ENCODE measurements at regions not wholly inside any gene's neighbourhood (a gene's known extent, or its start where the extent isn't known, plus 50 kb on each side); places are given as distances from the start of the nearest gene placed in this dataset.

DNA sequence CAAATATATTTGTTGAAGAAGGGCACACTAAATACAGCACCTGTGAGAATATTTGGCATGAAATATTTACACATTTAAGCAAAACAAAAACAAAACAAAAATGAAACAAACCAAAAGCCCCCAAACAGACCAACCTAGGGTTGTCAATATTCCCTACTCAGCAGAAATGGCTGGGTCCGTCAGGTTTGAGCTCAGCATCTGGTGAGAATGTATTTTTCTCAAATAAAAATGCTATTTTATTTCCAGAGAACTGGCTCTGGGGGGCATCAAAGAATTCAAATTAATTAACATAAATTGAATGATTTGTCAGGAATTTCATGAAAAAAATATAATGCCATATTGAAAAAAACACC is 142.8 kb upstream of the COL5A1 start:
- no peak overlapping the region for H2AFZ ChIP-seq (ENCODE audit: low read length)
- H3K36me3 ChIP-seq (ENCODE audit: insufficient read depth, low read length) = no peaks in the 10 kb centered on the region
- no peaks in the 10 kb centered on the region for H3K79me2 ChIP-seq (ENCODE audit: low read length)
- no peaks in the 10 kb centered on the region for H3K27me3 ChIP-seq (ENCODE audit: low read length)
- H3K9me3 ChIP-seq (ENCODE audit: low read length) = no peaks in the 10 kb centered on the region
- no peak overlapping the region for H3K4me3 ChIP-seq (ENCODE audit: low read length)
- H3K9me2 ChIP-seq (replicated peaks; ENCODE audit: insufficient read depth, low read length) = no peaks in the 10 kb centered on the region
- no peak overlapping the region for H3K4me2 ChIP-seq (ENCODE audit: low read depth, low read length, poor library complexity, severe bottlenecking)
- no peaks in the 10 kb centered on the region for H4K20me1 ChIP-seq (ENCODE audit: insufficient read depth, low read depth, low read length)
- no peak overlapping the region for H3K9ac ChIP-seq (ENCODE audit: low read length)
- no peak overlapping the region for H3K27ac ChIP-seq (ENCODE audit: low read length)
- no peak for DNase-seq
- H3K4me1 ChIP-seq (ENCODE audit: low read length) = no peaks in the 10 kb centered on the region

DNA sequence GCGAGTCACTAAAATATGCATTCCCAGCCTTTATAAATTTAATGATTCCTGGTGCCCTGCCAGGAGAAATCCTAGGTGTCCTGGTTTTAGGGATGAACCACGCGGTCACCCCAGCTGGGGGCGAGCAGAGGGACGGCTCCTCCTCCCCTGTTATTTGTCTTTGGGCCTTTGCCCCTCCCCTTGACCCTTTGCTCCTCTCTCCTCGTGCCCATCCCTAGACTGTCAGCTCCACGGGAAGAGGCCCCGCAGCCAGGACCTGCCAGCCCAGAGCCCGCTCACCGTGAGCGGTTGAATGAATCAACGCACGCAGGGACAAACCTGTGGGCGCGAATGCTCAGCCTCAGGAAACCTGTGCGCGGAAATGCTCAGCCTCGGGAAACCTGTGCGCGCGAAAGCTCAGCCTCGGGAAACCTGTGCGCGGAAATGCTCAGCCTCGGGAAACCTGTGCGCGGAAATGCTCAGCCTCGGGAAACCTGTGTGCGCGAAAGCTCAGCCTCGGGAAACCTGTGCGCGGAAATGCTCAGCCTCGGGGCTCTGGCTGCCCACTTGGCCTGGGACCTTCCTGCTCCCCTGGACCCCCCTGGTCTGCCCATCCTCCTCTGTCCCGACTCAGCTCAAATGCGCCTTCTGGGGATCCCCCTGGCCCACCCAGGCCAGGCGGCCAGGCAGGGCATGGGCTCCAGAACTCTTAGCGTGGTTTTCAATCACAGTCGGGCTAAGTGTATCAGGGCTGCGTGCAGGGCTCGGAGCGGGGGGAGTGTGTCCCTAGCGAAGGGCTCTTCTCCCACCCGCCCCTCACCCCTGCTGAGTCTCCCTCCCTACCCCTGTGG is 140.5 kb upstream of the COL5A1 start:
- no peaks in the 10 kb centered on the region for H4K20me1 ChIP-seq (ENCODE audit: insufficient read depth, low read depth, low read length)
- no peak for DNase-seq
- H3K9ac ChIP-seq (ENCODE audit: low read length) = no peak overlapping the region
- no peaks in the 10 kb centered on the region for H3K27me3 ChIP-seq (ENCODE audit: low read length)
- H2AFZ ChIP-seq (ENCODE audit: low read length) = no peak overlapping the region
- H3K4me2 ChIP-seq (ENCODE audit: low read depth, low read length, poor library complexity, severe bottlenecking) = no peak overlapping the region
- no peaks in the 10 kb centered on the region for H3K36me3 ChIP-seq (ENCODE audit: insufficient read depth, low read length)
- no peaks in the 10 kb centered on the region for H3K4me1 ChIP-seq (ENCODE audit: low read length)
- no peaks in the 10 kb centered on the region for H3K9me3 ChIP-seq (ENCODE audit: low read length)
- H3K79me2 ChIP-seq (ENCODE audit: low read length) = no peaks in the 10 kb centered on the region
- no peak overlapping the region for H3K4me3 ChIP-seq (ENCODE audit: low read length)
- H3K27ac ChIP-seq (ENCODE audit: low read length) = no peak overlapping the region
- H3K9me2 ChIP-seq (replicated peaks; ENCODE audit: insufficient read depth, low read length) = no peaks in the 10 kb centered on the region

DNA sequence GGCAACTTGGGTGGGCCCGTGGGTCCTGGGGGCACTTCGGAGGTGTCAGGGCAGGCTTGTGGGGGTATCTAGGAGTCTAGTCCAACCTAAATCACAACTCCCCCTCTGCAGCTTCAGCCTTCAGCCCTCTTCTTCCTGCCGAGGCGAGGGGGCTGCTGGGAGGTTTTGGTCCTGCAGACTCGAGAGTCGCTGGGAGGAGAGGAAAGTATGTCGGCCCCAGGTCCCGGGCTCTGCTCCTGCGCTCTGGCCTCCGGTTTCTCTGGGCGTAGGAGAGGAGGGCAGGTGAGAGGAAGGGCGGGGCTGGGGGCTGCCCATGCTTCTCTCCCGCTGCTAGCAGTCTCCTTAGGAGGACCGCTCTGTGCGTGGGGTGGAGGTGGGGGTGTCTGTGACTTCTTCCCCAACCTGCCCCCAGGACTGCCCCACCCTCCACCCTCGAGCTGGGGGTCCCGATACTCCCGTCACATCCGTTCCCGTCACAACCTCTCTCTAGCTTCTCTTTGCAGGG is 139.8 kb upstream of the COL5A1 start:
- no peaks in the 10 kb centered on the region for H3K9me3 ChIP-seq (ENCODE audit: low read length)
- H4K20me1 ChIP-seq (ENCODE audit: insufficient read depth, low read depth, low read length) = no peaks in the 10 kb centered on the region
- no peaks in the 10 kb centered on the region for H3K27me3 ChIP-seq (ENCODE audit: low read length)
- no peak overlapping the region for H3K4me2 ChIP-seq (ENCODE audit: low read depth, low read length, poor library complexity, severe bottlenecking)
- DNase-seq = no peak
- H3K4me1 ChIP-seq (ENCODE audit: low read length) = no peaks in the 10 kb centered on the region
- no peaks in the 10 kb centered on the region for H3K36me3 ChIP-seq (ENCODE audit: insufficient read depth, low read length)
- H2AFZ ChIP-seq (ENCODE audit: low read length) = no peak overlapping the region
- no peak overlapping the region for H3K4me3 ChIP-seq (ENCODE audit: low read length)
- no peaks in the 10 kb centered on the region for H3K79me2 ChIP-seq (ENCODE audit: low read length)
- no peaks in the 10 kb centered on the region for H3K9me2 ChIP-seq (replicated peaks; ENCODE audit: insufficient read depth, low read length)
- H3K27ac ChIP-seq (ENCODE audit: low read length) = no peak overlapping the region
- no peak overlapping the region for H3K9ac ChIP-seq (ENCODE audit: low read length)

DNA sequence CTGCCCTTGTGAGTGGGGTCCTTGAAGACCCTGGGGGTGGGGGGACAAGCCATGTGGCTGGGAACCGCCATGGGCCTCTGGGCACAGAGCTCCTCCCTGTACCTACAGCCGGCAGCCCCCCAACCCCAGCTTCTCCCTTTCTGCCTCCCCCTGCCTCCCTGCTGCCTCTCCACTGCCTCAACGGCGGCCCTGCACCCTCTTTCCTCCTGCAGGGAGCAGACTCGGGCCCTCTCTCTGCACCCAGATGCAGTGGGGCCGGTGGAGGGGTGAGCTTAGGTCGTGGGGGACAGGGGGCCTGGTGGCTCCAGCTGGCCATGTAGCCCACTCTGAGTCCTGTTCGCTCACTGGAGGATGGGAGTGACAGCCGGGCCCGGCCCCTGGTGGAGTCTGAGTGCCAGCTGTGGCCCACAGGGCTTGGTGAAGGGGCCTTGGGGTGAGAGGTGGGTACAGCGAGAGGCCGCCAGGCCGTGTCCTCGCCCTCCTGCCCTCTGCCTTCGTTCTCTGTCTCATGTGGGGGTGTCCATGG is 139.3 kb upstream of the COL5A1 start:
- Histone ChIP-seq H3K36me3 (ENCODE audit: insufficient read depth, low read length) (no peaks in the 10 kb centered on the region), H3K4me2 (ENCODE audit: low read depth, low read length, poor library complexity, severe bottlenecking) (no peak overlapping the region), H3K79me2 (ENCODE audit: low read length) (no peaks in the 10 kb centered on the region), H3K9me2 (replicated peaks; ENCODE audit: insufficient read depth, low read length) (no peaks in the 10 kb centered on the region), H4K20me1 (ENCODE audit: insufficient read depth, low read depth, low read length) (no peaks in the 10 kb centered on the region), H3K27ac (ENCODE audit: low read length) (no peak overlapping the region), H2AFZ (ENCODE audit: low read length) (no peak overlapping the region), H3K27me3 (ENCODE audit: low read length) (no peaks in the 10 kb centered on the region), H3K4me1 (ENCODE audit: low read length) (no peaks in the 10 kb centered on the region), H3K9me3 (ENCODE audit: low read length) (no peaks in the 10 kb centered on the region), H3K4me3 (ENCODE audit: low read length) (no peak overlapping the region), H3K9ac (ENCODE audit: low read length) (no peak overlapping the region)
- DNase-seq = no peak

DNA sequence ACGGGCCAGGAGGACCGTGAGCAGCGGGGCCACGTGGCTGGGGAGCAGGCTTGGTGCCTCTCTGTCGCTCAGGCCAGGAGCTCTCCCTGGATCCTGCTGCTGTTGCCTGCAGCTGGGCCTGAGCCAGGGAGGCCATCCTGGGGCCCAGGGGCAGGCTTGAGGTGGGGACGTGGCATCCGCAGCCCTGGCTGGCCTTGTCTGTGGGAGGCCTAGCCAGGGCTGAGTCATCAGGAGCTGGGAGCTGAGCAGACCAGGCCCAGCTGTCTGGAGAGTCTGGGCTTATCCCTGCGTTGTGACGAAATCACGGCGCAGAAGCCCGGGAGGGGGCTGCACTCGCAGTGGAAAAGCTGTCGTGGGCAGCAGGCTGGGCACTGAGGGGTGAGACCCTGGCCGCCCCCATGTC is 138.8 kb upstream of the COL5A1 start:
- Histone ChIP-seq H3K9me2 (replicated peaks; ENCODE audit: insufficient read depth, low read length) (no peaks in the 10 kb centered on the region), H4K20me1 (ENCODE audit: insufficient read depth, low read depth, low read length) (no peaks in the 10 kb centered on the region), H2AFZ (ENCODE audit: low read length) (no peak overlapping the region), H3K27me3 (ENCODE audit: low read length) (no peaks in the 10 kb centered on the region), H3K4me2 (ENCODE audit: low read depth, low read length, poor library complexity, severe bottlenecking) (no peak overlapping the region), H3K4me1 (ENCODE audit: low read length) (no peaks in the 10 kb centered on the region), H3K79me2 (ENCODE audit: low read length) (no peaks in the 10 kb centered on the region), H3K9me3 (ENCODE audit: low read length) (no peaks in the 10 kb centered on the region), H3K4me3 (ENCODE audit: low read length) (no peak overlapping the region), H3K27ac (ENCODE audit: low read length) (no peak overlapping the region), H3K9ac (ENCODE audit: low read length) (no peak overlapping the region), H3K36me3 (ENCODE audit: insufficient read depth, low read length) (no peaks in the 10 kb centered on the region)
- no peak for DNase-seq

DNA sequence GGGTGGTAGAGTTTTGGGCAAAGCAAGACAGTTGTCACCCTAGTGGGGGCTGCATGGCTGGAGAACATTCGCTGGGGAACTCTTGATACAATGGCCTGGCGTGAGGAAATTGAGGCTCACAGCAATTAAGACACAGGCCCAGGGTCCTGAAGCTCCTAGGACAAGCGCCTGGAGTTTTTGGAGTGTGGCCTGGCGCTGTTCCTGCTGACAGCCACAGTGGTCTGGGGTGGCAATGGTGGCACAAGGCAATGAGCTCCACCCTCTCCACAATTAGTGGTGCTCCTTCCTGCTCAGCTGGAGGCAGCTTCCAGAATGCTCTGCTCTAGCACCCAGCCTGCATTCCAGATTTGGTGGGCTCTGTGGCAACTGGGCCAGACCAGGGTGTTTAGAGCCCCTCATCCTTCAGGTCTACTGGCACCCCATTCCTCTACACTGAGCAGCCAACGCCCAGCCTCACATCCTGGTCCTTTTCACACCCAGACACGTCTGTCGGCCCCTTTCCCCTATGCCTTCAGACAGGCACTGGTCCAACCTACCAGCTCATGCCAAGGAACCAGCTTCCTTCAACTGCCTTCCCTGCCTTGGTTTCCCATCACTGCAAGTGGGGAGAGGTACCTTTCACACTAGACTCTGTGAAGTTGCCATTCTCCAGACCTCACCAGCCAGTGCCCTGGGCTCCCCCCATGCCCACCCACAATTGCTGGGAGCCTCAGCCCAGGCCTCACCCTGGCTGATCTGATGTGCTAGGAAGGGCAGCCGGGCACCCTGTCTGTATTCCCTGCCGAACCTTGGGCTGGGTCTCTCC is 138.1 kb upstream of the COL5A1 start:
- no peaks in the 10 kb centered on the region for H3K27me3 ChIP-seq (ENCODE audit: low read length)
- no peak overlapping the region for H3K4me3 ChIP-seq (ENCODE audit: low read length)
- no peaks in the 10 kb centered on the region for H4K20me1 ChIP-seq (ENCODE audit: insufficient read depth, low read depth, low read length)
- H3K27ac ChIP-seq (ENCODE audit: low read length) = no peak overlapping the region
- no peaks in the 10 kb centered on the region for H3K79me2 ChIP-seq (ENCODE audit: low read length)
- no peaks in the 10 kb centered on the region for H3K4me1 ChIP-seq (ENCODE audit: low read length)
- no peaks in the 10 kb centered on the region for H3K36me3 ChIP-seq (ENCODE audit: insufficient read depth, low read length)
- no peak for DNase-seq
- no peaks in the 10 kb centered on the region for H3K9me2 ChIP-seq (replicated peaks; ENCODE audit: insufficient read depth, low read length)
- H3K9ac ChIP-seq (ENCODE audit: low read length) = no peak overlapping the region
- H3K4me2 ChIP-seq (ENCODE audit: low read depth, low read length, poor library complexity, severe bottlenecking) = no peak overlapping the region
- no peak overlapping the region for H2AFZ ChIP-seq (ENCODE audit: low read length)
- H3K9me3 ChIP-seq (ENCODE audit: low read length) = no peaks in the 10 kb centered on the region

DNA sequence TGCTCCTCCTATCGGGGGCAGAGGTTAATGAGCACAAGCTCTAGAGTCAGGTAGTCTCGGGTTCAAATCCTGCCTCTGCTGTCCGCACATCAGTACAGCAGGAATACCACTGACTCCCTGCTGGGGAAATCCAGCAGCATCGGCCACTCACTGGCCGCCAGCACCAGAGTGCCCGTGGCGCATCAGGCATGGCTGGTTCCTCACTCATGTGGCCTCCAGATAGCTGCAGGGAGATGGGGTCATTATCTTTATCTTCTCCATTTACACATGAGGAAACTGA is 137.6 kb upstream of the COL5A1 start:
- H3K9me2 ChIP-seq (replicated peaks; ENCODE audit: insufficient read depth, low read length) = no peaks in the 10 kb centered on the region
- DNase-seq = no peak
- no peaks in the 10 kb centered on the region for H4K20me1 ChIP-seq (ENCODE audit: insufficient read depth, low read depth, low read length)
- no peak overlapping the region for H3K27ac ChIP-seq (ENCODE audit: low read length)
- no peak overlapping the region for H3K4me2 ChIP-seq (ENCODE audit: low read depth, low read length, poor library complexity, severe bottlenecking)
- H3K79me2 ChIP-seq (ENCODE audit: low read length) = no peaks in the 10 kb centered on the region
- H2AFZ ChIP-seq (ENCODE audit: low read length) = no peak overlapping the region
- H3K4me3 ChIP-seq (ENCODE audit: low read length) = no peak overlapping the region
- no peaks in the 10 kb centered on the region for H3K27me3 ChIP-seq (ENCODE audit: low read length)
- H3K36me3 ChIP-seq (ENCODE audit: insufficient read depth, low read length) = no peaks in the 10 kb centered on the region
- H3K9me3 ChIP-seq (ENCODE audit: low read length) = no peaks in the 10 kb centered on the region
- no peaks in the 10 kb centered on the region for H3K4me1 ChIP-seq (ENCODE audit: low read length)
- no peak overlapping the region for H3K9ac ChIP-seq (ENCODE audit: low read length)

DNA sequence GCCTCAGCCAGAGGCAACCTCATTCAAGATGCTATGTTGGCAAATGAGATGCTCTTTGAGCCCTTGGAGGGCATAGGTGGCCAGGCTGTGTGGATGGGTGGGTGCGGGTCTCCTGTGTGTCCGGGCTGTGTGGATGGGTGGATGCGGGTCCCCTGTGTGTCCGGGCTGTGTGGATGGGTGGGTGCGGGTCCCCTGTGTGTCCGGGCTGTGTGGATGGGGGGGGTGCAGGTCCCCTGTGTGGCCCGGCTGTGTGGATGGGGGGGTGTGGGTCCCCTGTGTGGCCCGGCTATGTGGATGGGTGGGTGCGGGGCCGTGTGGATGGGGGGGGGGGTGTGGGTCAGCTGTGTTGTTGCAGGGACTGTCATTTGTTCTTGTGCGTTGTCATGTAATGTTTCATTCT is 136.6 kb upstream of the COL5A1 start:
- H3K9me3 ChIP-seq (ENCODE audit: low read length) = no peaks in the 10 kb centered on the region

More for the DNA sequence above, 136.6 kb upstream of the COL5A1 start:
- Histone ChIP-seq H3K4me1 (ENCODE audit: low read length) (no peaks in the 10 kb centered on the region), H4K20me1 (ENCODE audit: insufficient read depth, low read depth, low read length) (no peaks in the 10 kb centered on the region), H3K9ac (ENCODE audit: low read length) (no peak overlapping the region), H3K4me3 (ENCODE audit: low read length) (no peak overlapping the region), H3K79me2 (ENCODE audit: low read length) (no peaks in the 10 kb centered on the region), H3K36me3 (ENCODE audit: insufficient read depth, low read length) (no peaks in the 10 kb centered on the region), H3K9me2 (replicated peaks; ENCODE audit: insufficient read depth, low read length) (no peaks in the 10 kb centered on the region), H3K27me3 (ENCODE audit: low read length) (no peaks in the 10 kb centered on the region), H3K27ac (ENCODE audit: low read length) (no peak overlapping the region), H2AFZ (ENCODE audit: low read length) (no peak overlapping the region), H3K4me2 (ENCODE audit: low read depth, low read length, poor library complexity, severe bottlenecking) (no peak overlapping the region)
- DNase-seq = no peak

Data from Karpas-422 (cell line).